HTR-8/SVneo (cell line): ENCODE measurements at regions not wholly inside any gene's neighbourhood (a gene's known extent, or its start where the extent isn't known, plus 50 kb on each side); places are given as distances from the start of the nearest gene placed in this dataset.

Source experiments
- DNase-seq: peaks from one replicate; pipeline ENCODE4 v3.0.0; 2011; ENCODE audit warnings: low spot score, mixed read lengths; ENCODE audit not compliant: insufficient read length
- FAIRE-seq: peaks from 2 replicates; lab custom pipeline; 2011; peaks lifted over from hg19 to GRCh38; lab: Jason Lieb, UNC

DNA sequence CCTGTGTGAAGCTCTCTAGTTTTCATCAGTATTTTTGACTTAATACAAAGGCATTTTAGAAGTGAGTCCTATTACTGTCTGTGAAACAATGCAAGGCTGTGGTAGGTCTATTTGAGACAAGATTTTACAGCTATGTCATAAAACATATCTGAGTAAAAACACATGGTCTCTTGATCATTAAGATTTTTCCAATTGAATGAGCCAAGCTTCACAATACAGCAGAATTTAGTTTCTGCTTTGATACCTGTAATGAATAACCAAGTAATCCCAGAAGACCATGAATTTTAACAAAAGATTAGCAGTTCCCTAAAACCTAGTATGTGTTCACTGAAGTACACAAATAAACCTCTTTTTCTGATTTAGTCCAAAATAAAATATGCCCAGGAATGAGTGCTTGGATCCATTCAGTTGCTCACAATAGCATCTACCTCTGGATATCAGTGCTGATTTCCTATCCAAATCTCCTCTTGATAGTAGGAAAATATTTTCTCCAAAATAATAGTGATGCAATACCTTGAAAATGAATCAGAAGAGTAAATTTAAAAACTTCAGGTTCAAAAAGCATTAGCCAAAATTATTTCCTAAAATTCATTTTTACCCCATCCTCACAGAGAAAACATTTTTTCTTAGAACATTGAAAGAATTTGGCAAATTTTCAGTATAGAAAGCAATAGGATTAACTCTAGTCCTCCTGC, 533.5 kb upstream of the SGCG start:
- DNase-seq (no peak), FAIRE-seq (no peak)

- FAIRE-seq (no peak), DNase-seq (no peak)
Measured at GRCh38 chr13:22648320-22648801, 532.4 kb upstream of the SGCG start.

GRCh38 chr13:22652796-22653195, 528.0 kb upstream of the SGCG start:
- no peak for DNase-seq

GRCh38 chr13:22653866-22654265, 526.9 kb upstream of the SGCG start:
- DNase-seq (no peak), FAIRE-seq (no peak)

More at GRCh38 chr13:22652796-22653195, 528.0 kb upstream of the SGCG start:
- FAIRE-seq: no peak

DNA sequence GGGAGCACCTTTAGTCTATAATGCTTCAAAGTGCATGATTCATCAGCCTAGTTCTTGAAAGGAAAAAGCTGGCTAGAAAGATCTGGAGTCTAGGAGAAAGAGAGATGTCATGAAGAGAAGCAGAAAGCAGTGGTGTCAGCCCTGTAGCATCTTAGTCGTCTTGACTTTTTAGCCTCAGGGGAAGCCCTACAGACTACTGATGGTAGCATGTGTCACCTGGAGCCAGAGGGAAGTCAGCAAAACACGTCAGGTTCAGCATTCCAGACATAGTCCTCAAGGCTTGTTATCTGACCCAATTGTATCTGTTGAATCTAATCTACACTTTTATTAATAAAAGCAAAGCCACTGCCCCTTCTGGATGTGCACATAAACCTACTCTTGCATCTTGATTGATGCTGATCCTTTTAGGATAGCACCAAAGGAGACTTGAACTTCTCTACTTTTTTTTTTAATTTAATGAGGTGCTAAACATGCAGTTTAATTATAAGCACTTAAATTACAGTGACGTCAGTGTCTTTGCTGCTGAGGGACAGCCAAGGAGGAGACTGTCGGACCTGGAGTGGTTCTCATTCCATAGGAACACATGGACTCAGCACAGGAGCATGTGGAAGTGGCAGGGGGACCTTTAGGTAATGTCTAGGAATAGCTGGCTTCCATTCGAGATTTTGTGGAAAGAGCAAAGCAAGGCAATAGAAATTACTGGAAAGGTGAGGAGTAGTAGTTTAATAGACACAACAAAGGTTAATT, 525.5 kb upstream of the SGCG start:
- DNase-seq (no peak), FAIRE-seq (no peak)

DNA sequence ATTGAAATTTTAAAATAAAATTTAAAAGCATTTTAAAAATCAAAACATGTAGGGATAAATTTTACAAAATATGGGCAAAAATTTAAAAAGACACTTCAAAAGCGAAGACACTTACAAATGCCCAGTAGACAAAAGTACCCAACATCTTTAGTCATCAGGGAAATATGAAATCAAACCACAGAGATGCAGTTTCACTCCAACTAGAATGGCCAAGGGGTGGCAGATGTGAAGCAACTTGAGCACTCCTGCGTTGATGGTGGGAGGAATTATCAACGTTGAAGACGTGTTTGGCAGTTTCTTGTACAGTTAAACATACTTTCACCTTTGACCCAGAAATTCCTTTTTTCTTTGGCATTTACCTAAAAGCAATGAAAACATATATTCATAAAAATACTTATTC, 518.0 kb upstream of the SGCG start:
- FAIRE-seq: no peak
- DNase-seq: no peak

DNA sequence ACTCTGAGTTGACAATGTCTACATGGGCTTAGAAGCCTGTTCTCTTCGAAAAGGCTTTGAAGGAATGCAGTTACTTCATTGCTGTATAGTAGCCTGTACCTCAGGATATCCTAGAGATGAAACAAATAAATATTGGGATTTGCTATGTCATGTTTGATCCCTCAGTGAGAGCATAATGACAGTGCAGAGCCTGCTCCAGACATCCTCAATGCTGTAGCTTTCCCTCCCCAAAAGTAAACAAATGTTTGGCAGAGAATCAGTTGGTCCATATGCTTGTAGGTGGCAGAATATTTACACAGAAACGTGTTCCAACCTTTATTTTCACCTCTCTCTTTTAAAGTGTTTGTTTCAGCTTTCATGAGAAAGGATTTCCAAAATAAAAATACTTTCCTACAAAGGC, 515.3 kb upstream of the SGCG start:
- DNase-seq (no peak), FAIRE-seq (no peak)

- FAIRE-seq (no peak), DNase-seq (no peak)
Measured at GRCh38 chr13:22690756-22691155, 490.0 kb upstream of the SGCG start.

DNA sequence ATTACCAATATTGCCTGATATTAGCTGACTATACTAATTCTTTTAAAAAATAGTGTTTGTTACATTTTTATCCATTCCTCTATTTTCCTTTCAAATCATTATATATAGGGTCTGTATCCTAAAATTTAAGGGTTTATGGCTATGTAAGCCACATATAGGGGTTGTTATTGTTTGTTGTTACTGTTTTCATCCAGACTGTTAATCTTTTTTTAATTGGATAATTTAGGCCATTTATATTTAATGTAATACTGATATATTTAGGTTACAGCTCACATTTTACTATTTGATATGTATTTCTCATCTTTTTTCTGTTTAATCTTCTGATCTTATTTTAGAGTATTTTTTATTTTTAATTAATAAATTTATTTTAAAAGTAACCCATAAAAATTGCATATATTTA, 487.1 kb upstream of the SGCG start:
- FAIRE-seq (no peak), DNase-seq (no peak)

- no peak for DNase-seq
- no peak for FAIRE-seq
Measured at GRCh38 chr13:22696433-22696832, 484.3 kb upstream of the SGCG start.

GRCh38 chr13:22698467-22698866, 482.3 kb upstream of the SGCG start:
- no peak for DNase-seq
- FAIRE-seq: no peak

- FAIRE-seq: no peak
- DNase-seq: no peak
Measured at GRCh38 chr13:22700246-22700887, 480.4 kb upstream of the SGCG start.

GRCh38 chr13:22703601-22704209, 477.1 kb upstream of the SGCG start:
- DNase-seq: peak; percentile 17
- FAIRE-seq: no peak

- DNase-seq (no peak), FAIRE-seq (no peak)
Measured at GRCh38 chr13:22707946-22708345, 472.8 kb upstream of the SGCG start.

GRCh38 chr13:22717036-22717435, 463.7 kb upstream of the SGCG start:
- no peak for DNase-seq
- FAIRE-seq: no peak

DNA sequence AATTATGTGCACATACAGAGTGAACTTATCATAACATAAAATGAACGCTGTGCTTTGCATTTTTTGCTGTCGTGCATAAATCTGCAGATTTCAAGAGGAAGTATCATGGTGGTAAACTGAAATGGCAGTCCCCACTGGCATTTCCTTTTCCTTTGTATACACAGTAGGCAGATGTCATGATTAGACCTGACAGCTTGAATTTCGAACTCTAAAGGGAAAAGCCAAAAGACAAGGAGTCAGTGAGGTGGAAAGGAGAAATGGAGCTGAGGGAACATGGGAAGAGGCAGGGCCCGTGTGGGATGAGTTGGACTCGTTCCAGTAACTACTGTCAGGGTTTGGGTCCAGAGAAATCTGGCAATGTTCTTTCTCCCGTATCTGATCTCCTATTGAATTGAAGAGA, 454.1 kb upstream of the SGCG start:
- DNase-seq: no peak
- no peak for FAIRE-seq

GRCh38 chr13:22735011-22735995, 445.5 kb upstream of the SGCG start:
- no peak for FAIRE-seq

GRCh38 chr13:22736084-22736767, 444.6 kb upstream of the SGCG start:
- FAIRE-seq: no peak

More at GRCh38 chr13:22735011-22735995, 445.5 kb upstream of the SGCG start:
- DNase-seq: no peak

GRCh38 chr13:22736768-22737092, 444.0 kb upstream of the SGCG start:
- FAIRE-seq: no peak
- no peak for DNase-seq

More at GRCh38 chr13:22736084-22736767, 444.6 kb upstream of the SGCG start:
- no peak for DNase-seq
